Activated CD8-positive, alpha-beta T cell treated with anti-CD3 and anti-CD28 coated beads for 36 hours (primary cell): ENCODE measurements at regions not wholly inside any gene's neighbourhood (a gene's known extent, or its start where the extent isn't known, plus 50 kb on each side); places are given as distances from the start of the nearest gene placed in this dataset.
"Not testable (repeated sequence)": the region's sequence is repeated elsewhere in the genome, so short reads cannot be mapped to it uniquely, and the experiment has no call there.

Experiments
- ATAC-seq: fragments of 200-7000 bp; cut with Tn5 transposase; one replicate; pipeline ENCODE4 v1.10.0; 2021; ENCODE audit warnings: mild to moderate bottlenecking, moderate library complexity
- CTCF ChIA-PET: fragments of 350-600 bp; sonication (Branson Sonifier 250); formaldehyde crosslinking; loops from one replicate; lab custom pipeline; 2021; ENCODE audit warnings: antibody characterized with exemption; lab: Charles Lee
- POLR2A ChIA-PET: fragments of 350-600 bp; sonication (Branson Sonifier 250); formaldehyde crosslinking; loops from one replicate; lab custom pipeline; 2021; ENCODE audit warnings: antibody characterized with exemption; lab: Charles Lee
- DNase-seq: peaks from one replicate; pipeline ENCODE4 v3.0.0-alpha.2; 2020
- H3K27ac Mint-ChIP-seq: one replicate; pipeline ENCODE4 v1.8.0; 2021; ENCODE audit warnings: mild to moderate bottlenecking, mixed read lengths
- H3K27me3 Mint-ChIP-seq: one replicate; pipeline ENCODE4 v1.8.0; 2021; ENCODE audit warnings: mixed read lengths
- H3K36me3 Mint-ChIP-seq: one replicate; pipeline ENCODE4 v1.8.0; 2021; ENCODE audit warnings: low read depth, mixed read lengths
- H3K4me1 Mint-ChIP-seq: one replicate; pipeline ENCODE4 v1.8.0; 2021; ENCODE audit warnings: low read depth, mixed read lengths
- H3K4me3 Mint-ChIP-seq: one replicate; pipeline ENCODE4 v1.8.0; 2021; ENCODE audit warnings: mild to moderate bottlenecking, moderate library complexity, mixed read lengths
- H3K9me3 Mint-ChIP-seq: one replicate; pipeline ENCODE4 v1.8.0; 2021; ENCODE audit warnings: mixed read lengths
- CTCF ChIP-seq: fragments of 200-600 bp; IDR thresholded peaks from one replicate; pipeline ENCODE4 v1.8.0; 2022; ENCODE audit warnings: antibody characterized with exemption, mild to moderate bottlenecking
- intact Hi-C: fragments of 100-400 bp; cut with micrococcal nuclease; formaldehyde crosslinking; loops from one replicate; pipeline ENCODE4 v1.10.0; 2022

DNA sequence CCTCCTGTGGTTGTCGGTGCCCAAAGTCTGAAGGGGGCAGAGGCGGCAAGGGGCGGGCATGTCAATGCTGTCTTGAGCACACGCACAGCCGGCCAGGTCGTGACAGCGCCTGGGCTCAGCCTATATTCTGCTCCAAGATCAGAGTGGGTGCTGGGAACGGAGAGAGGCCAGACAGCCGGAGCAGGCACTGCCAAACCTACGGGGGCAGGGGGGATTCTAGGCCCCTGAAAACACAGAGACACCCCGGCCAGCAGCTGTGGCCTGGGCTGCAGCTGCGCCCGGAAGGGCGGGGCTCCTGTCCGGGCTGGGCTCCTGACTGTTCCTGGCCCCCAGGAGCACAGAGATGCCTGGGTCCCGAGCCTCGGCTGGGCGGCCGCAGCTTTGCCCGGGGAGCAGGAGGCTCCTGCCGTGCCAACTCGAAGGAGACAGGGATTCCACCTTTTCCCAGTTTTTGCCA is 2662.9 kb upstream of the PCDH20 start:
- peaks cover 10% of the 10 kb centered on the region for H3K9me3 Mint-ChIP-seq
- no peak overlapping the region for H3K27ac Mint-ChIP-seq
- H3K4me3 Mint-ChIP-seq, result no peak overlapping the region
- H3K4me1 Mint-ChIP-seq, result no peaks in the 10 kb centered on the region
- DNase-seq, result no peak
- H3K36me3 Mint-ChIP-seq, result no peaks in the 10 kb centered on the region
- no peaks in the 10 kb centered on the region for H3K27me3 Mint-ChIP-seq
- no peak for TF ChIP-seq CTCF
- intact Hi-C loops, result no loop called here
- ChIA-PET CTCF (no interaction called here), POLR2A (no interaction called here)
- ATAC-seq, result no peak

- H3K4me1 Mint-ChIP-seq, result no peaks in the 10 kb centered on the region
- ChIA-PET CTCF (no interaction called here), POLR2A (no interaction called here)
- peaks cover 7% of the 10 kb centered on the region for H3K9me3 Mint-ChIP-seq
- DNase-seq, result no peak
- TF ChIP-seq CTCF, result no peak
- no peak overlapping the region for H3K4me3 Mint-ChIP-seq
- no peaks in the 10 kb centered on the region for H3K36me3 Mint-ChIP-seq
- ATAC-seq, result no peak
- no peaks in the 10 kb centered on the region for H3K27me3 Mint-ChIP-seq
- intact Hi-C loops, result no loop called here
- no peak overlapping the region for H3K27ac Mint-ChIP-seq
Measured at GRCh38 chr13:64078025-64078424, 2662.4 kb upstream of the PCDH20 start.

DNA sequence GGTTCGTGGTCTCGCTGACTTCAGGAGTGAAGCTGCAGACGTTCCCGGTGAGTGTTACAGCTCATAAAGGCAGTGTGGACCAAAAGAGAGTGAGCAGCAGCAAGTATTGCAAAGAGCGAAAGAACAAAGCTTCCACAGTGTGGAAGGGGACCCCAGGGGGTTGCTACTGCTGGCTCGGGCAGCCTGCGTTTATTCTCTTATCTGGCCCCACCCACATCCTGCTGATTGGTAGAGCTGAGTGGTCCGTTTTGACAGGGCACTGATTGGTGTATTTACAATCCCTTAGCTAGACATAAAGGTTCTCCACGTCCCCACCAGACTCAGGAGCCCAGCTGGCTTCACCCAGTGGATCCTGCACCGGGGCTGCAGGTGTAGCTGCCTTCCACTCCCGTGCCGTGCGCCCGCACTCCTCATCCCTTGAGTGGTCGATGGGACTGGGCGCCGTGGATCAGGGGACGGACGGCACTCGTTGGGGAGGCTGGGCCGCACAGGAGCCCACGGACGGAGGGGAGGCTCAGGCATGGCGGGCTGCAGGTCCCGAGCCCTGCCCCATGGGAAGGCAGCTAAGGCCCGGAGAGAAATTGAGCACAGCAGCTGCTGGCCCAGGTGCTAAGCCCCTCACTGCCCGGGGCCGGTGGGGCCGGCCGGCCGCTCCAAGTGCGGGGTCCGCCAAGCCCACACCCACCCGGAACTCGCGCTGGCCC is 2661.6 kb upstream of the PCDH20 start:
- H3K4me3 Mint-ChIP-seq, H3K36me3 Mint-ChIP-seq: not testable (repeated sequence)

DNA sequence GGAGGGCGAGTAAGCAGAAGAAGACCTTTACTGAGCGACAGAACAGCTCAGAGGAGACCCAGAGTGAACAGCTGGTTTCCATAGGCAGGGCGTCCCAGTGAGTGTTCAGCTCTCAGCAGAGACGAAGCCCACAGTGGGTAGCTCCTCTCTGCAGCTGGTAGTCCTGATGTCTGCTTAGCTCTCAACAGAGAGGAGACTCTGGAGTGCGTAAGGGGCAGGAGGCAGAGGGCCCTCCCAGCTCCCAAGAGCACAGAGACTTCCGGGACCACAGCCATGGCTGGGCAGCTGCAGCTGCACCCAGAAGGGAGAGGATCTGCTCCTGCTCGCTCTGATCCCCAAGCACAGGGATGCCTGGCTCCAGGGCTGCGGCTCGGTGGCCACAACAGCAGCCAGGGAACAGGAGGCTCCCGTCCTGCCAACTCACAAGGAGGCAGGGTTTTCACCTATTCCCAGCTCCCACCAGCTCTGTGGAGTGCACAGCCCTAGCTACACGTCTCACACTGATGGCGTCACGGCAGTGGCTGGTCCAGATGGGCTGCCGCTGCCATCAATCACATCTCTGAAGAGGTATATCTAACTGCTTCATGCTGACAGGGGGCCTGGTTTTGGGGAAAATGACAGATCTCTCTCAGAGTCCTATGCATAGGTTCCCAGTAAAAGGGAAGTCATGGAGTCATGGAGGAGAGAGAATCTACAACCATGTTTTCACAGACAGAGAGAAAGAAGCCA is 2660.1 kb upstream of the PCDH20 start:
- Mint-ChIP-seq H3K36me3 (no peaks in the 10 kb centered on the region), H3K9me3 (peaks cover 4% of the 10 kb centered on the region), H3K27me3 (no peaks in the 10 kb centered on the region), H3K4me3 (no peak overlapping the region), H3K4me1 (no peaks in the 10 kb centered on the region), H3K27ac (no peak overlapping the region)
- DNase-seq (no peak), ATAC-seq (no peak)
- ChIA-PET CTCF (no interaction called here), POLR2A (no interaction called here)
- no peak for TF ChIP-seq CTCF
- intact Hi-C loops, result no loop called here

More for the DNA sequence above, 2661.6 kb upstream of the PCDH20 start:
- DNase-seq, H3K27me3 Mint-ChIP-seq, ATAC-seq, H3K9me3 Mint-ChIP-seq, H3K4me1 Mint-ChIP-seq, POLR2A ChIA-PET, CTCF ChIA-PET, intact Hi-C loops, H3K27ac Mint-ChIP-seq: not testable (repeated sequence)

DNA sequence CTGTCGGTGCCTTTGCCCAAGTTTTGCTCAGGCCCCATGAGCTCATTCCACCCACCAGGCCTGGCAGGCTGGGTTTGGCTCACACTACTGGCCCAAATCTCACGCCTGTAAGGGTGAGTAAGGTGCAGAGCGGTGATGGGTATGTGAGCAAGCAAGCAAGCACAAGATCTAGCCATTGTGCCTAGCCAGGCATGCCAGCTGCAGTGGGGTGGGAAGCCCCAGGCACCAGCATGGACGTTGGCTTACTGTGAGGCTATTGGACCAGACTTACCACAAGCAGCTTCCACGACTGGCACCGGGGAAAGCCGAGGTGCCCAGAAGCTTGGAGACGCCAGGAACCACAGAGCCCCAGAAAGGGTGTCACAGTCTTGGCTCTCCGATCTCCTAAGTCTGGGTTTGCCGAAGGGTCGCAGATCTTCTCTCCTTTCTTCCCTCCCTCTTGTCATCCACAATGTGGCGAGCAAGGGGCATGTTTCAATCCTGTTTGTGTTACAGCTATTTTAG is 2659.4 kb upstream of the PCDH20 start:
- Mint-ChIP-seq H3K27ac (no peak overlapping the region), H3K27me3 (no peaks in the 10 kb centered on the region), H3K9me3 (peaks cover 4% of the 10 kb centered on the region), H3K4me3 (no peak overlapping the region), H3K36me3 (no peaks in the 10 kb centered on the region), H3K4me1 (no peaks in the 10 kb centered on the region)
- DNase-seq (no peak), ATAC-seq (no peak)
- ChIA-PET POLR2A (no interaction called here), CTCF (no interaction called here)
- intact Hi-C loops, result no loop called here
- no peak for TF ChIP-seq CTCF
